Neural progenitor cell (in vitro differentiated cells): ENCODE measurements at regions not wholly inside any gene's neighbourhood (a gene's known extent, or its start where the extent isn't known, plus 50 kb on each side); places are given as distances from the start of the nearest gene placed in this dataset.

Source experiments
- DNase-seq: peaks from one replicate; pipeline ENCODE4 v3.0.0-alpha.2; 2016; ENCODE audit warnings: low spot score
- H2AFZ ChIP-seq: fragments of 200-600 bp; sonication (generic); replicated peaks from 2 replicates; pipeline ENCODE4 v1.6.1; 2016; ENCODE audit warnings: antibody characterized with exemption
- H3F3A ChIP-seq: fragments of 200-600 bp; sonication (generic); 2 replicates; pipeline ENCODE4 v1.6.1; 2016; ENCODE audit warnings: antibody characterized with exemption, low read depth
- H3K27ac ChIP-seq: fragments of 200-600 bp; sonication (generic); 2 replicates; pipeline ENCODE4 v1.5.1; 2016; ENCODE audit warnings: mild to moderate bottlenecking
- H3K27me3 ChIP-seq: fragments of 200-600 bp; sonication (generic); 2 replicates; pipeline ENCODE4 v1.6.1; 2016; ENCODE audit warnings: mild to moderate bottlenecking, moderate library complexity
- H3K36me3 ChIP-seq: fragments of 200-600 bp; sonication (generic); 2 replicates; pipeline ENCODE4 v1.5.1; 2016
- H3K4me1 ChIP-seq: fragments of 200-600 bp; sonication (generic); 2 replicates; pipeline ENCODE4 v1.6.1; 2016; ENCODE audit warnings: mixed run types
- H3K4me2 ChIP-seq: fragments of 200-600 bp; sonication (generic); 2 replicates; pipeline ENCODE4 v1.6.1; 2016
- H3K4me3 ChIP-seq: fragments of 200-600 bp; sonication (generic); 2 replicates; pipeline ENCODE4 v1.5.1; 2016
- H3K79me2 ChIP-seq: fragments of 200-600 bp; sonication (generic); 2 replicates; pipeline ENCODE4 v1.6.1; 2016; ENCODE audit warnings: low read depth
- H3K9ac ChIP-seq: fragments of 200-600 bp; sonication (generic); 2 replicates; pipeline ENCODE4 v1.6.1; 2016
- H3K9me3 ChIP-seq: fragments of 200-600 bp; sonication (generic); 2 replicates; pipeline ENCODE4 v1.5.1; 2016; ENCODE audit warnings: low read depth
- H4K20me1 ChIP-seq: fragments of 200-600 bp; sonication (generic); 2 replicates; pipeline ENCODE4 v1.6.1; 2016; ENCODE audit warnings: low read depth
- H3K27ac Mint-ChIP-seq: 3 replicates; pipeline ENCODE4 v1.8.0; 2021; ENCODE audit warnings: mixed read lengths
- H3K27me3 Mint-ChIP-seq: 2 replicates; pipeline ENCODE4 v1.8.0; 2022; ENCODE audit warnings: low read depth, mild to moderate bottlenecking, inconsistent platforms, moderate library complexity, mixed read lengths; ENCODE audit not compliant: insufficient read depth
- H3K36me3 Mint-ChIP-seq: 3 replicates; pipeline ENCODE4 v1.8.0; 2021; ENCODE audit warnings: mixed read lengths
- H3K4me1 Mint-ChIP-seq: 3 replicates; pipeline ENCODE4 v1.8.0; 2021; ENCODE audit warnings: mixed read lengths
- H3K4me3 Mint-ChIP-seq: 3 replicates; pipeline ENCODE4 v1.8.0; 2021; ENCODE audit warnings: mild to moderate bottlenecking, moderate library complexity, mixed read lengths
- H3K9me3 Mint-ChIP-seq: 3 replicates; pipeline ENCODE4 v1.8.0; 2020; ENCODE audit warnings: mixed read lengths
- CTCF ChIP-seq: fragments of 200-600 bp; sonication (generic); IDR thresholded peaks from 2 replicates; pipeline ENCODE4 v1.5.1; 2017; ENCODE audit warnings: antibody characterized with exemption, mild to moderate bottlenecking
- EZH2 ChIP-seq: fragments of 200-600 bp; sonication (generic); IDR thresholded peaks from 2 replicates; pipeline ENCODE4 v1.6.1; 2017; ENCODE audit warnings: antibody characterized with exemption, mild to moderate bottlenecking, moderate library complexity
- EZH2phosphoT487 ChIP-seq: fragments of 200-600 bp; sonication (generic); IDR thresholded peaks from 2 replicates; pipeline ENCODE4 v1.6.1; 2017; ENCODE audit warnings: antibody characterized with exemption

GRCh38 chr16:62989480-62989879 lies 953.2 kb upstream of the CDH8 start:
- TF ChIP-seq EZH2phosphoT487 (no peak), EZH2 (no peak), CTCF (no peak)
- Histone ChIP-seq H4K20me1 (no peaks in the 10 kb centered on the region), H3K9ac (no peak overlapping the region), H3K4me2 (no peak overlapping the region), H3K9me3 (no peaks in the 10 kb centered on the region), H3F3A (no peaks in the 10 kb centered on the region), H3K79me2 (no peaks in the 10 kb centered on the region), H2AFZ (no peak overlapping the region), H3K27ac (no peak overlapping the region), H3K4me1 (no peaks in the 10 kb centered on the region), H3K4me3 (no peak overlapping the region), H3K36me3 (no peaks in the 10 kb centered on the region), H3K27me3 (no peaks in the 10 kb centered on the region)
- Mint-ChIP-seq H3K4me3 (no peak overlapping the region), H3K27me3 (peaks cover 2% of the 10 kb centered on the region), H3K4me1 (no peaks in the 10 kb centered on the region), H3K36me3 (no peaks in the 10 kb centered on the region), H3K9me3 (peaks cover 3% of the 10 kb centered on the region), H3K27ac (no peak overlapping the region)
- no peak for DNase-seq

GRCh38 chr16:62985722-62986121 lies 949.5 kb upstream of the CDH8 start:
- H3K9me3 Mint-ChIP-seq = peaks cover 6% of the 10 kb centered on the region
- no peak overlapping the region for H3K9ac ChIP-seq

GRCh38 chr16:62978451-62978850 lies 942.2 kb upstream of the CDH8 start:
- TF ChIP-seq EZH2phosphoT487 (no peak), EZH2 (no peak), CTCF (no peak)
- no peak overlapping the region for H3K4me3 Mint-ChIP-seq

More at GRCh38 chr16:62985722-62986121, 949.5 kb upstream of the CDH8 start:
- Mint-ChIP-seq H3K27me3 (peaks cover 2% of the 10 kb centered on the region), H3K4me1 (no peaks in the 10 kb centered on the region), H3K4me3 (no peak overlapping the region), H3K36me3 (no peaks in the 10 kb centered on the region), H3K27ac (no peak overlapping the region)
- H3F3A ChIP-seq = no peaks in the 10 kb centered on the region
- no peaks in the 10 kb centered on the region for H3K9me3 ChIP-seq
- no peak overlapping the region for H3K4me3 ChIP-seq
- H3K4me1 ChIP-seq = no peaks in the 10 kb centered on the region
- H4K20me1 ChIP-seq = no peaks in the 10 kb centered on the region
- no peak overlapping the region for H3K4me2 ChIP-seq
- DNase-seq = no peak
- no peak overlapping the region for H3K27ac ChIP-seq
- TF ChIP-seq EZH2phosphoT487 (no peak), EZH2 (no peak), CTCF (no peak)
- no peaks in the 10 kb centered on the region for H3K27me3 ChIP-seq
- H2AFZ ChIP-seq = no peak overlapping the region
- H3K79me2 ChIP-seq = no peaks in the 10 kb centered on the region
- H3K36me3 ChIP-seq = no peaks in the 10 kb centered on the region

More at GRCh38 chr16:62978451-62978850, 942.2 kb upstream of the CDH8 start:
- H4K20me1 ChIP-seq = no peaks in the 10 kb centered on the region
- no peaks in the 10 kb centered on the region for H3F3A ChIP-seq
- no peak overlapping the region for H3K4me3 ChIP-seq
- Mint-ChIP-seq H3K4me1 (no peaks in the 10 kb centered on the region), H3K36me3 (no peaks in the 10 kb centered on the region), H3K27ac (no peak overlapping the region), H3K27me3 (no peaks in the 10 kb centered on the region), H3K9me3 (peaks cover 3% of the 10 kb centered on the region)
- no peak for DNase-seq
- H3K27me3 ChIP-seq = no peaks in the 10 kb centered on the region
- H3K9ac ChIP-seq = no peak overlapping the region
- no peak overlapping the region for H3K27ac ChIP-seq
- no peaks in the 10 kb centered on the region for H3K4me1 ChIP-seq
- no peak overlapping the region for H2AFZ ChIP-seq
- H3K36me3 ChIP-seq = no peaks in the 10 kb centered on the region
- no peaks in the 10 kb centered on the region for H3K9me3 ChIP-seq
- no peak overlapping the region for H3K4me2 ChIP-seq
- no peaks in the 10 kb centered on the region for H3K79me2 ChIP-seq
